Erythroblast (primary cell): ENCODE measurements at regions not wholly inside any gene's neighbourhood (a gene's known extent, or its start where the extent isn't known, plus 50 kb on each side); places are given as distances from the start of the nearest gene placed in this dataset.

Experiments used
- GATA1 ChIP-seq: IDR thresholded peaks from 2 replicates; pipeline ENCODE4 v1.6.1; 2011; ENCODE audit warnings: low read depth, mild to moderate bottlenecking, control low read depth, low read length, moderate library complexity
- POLR2A ChIP-seq: IDR thresholded peaks from 2 replicates; pipeline ENCODE4 v1.6.1; 2011; ENCODE audit warnings: mild to moderate bottlenecking, low read length

GRCh38 chr3:80000022-80000421 lies 232.2 kb upstream of the ROBO1 start:
- TF ChIP-seq POLR2A (no peak), GATA1 (no peak)
